T1000 (cell line): ENCODE measurements at regions not wholly inside any gene's neighbourhood (a gene's known extent, or its start where the extent isn't known, plus 50 kb on each side); places are given as distances from the start of the nearest gene placed in this dataset.

Experiments
- DNase-seq: peaks from one replicate; lab custom pipeline; 2025; ENCODE audit warnings: mixed read lengths; lab: John Stamatoyannopoulos, UW

DNA sequence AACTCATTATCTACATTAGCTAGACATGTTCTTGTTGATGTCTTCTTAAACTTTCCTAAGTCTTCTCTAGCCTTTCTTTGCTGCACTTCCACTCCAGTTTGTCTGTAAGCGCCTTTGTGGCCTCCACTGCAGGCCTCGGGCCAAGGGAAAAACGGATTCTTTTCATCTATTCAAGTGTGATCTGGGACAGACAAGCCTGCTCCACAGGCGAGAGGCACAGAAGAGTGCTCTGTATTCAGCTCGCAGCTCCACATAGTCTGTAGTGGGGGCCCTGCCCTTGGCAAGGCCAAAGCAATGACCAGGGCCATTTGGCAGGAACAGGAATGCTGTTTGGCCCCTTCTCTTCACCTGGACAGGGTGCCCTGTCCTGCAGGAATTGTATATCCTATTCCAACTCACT is 84.1 kb upstream of the BARX2 start:
- DNase-seq = no peak

- no peak for DNase-seq
Measured at GRCh38 chr11:129290966-129291365, 84.7 kb upstream of the BARX2 start.

DNA sequence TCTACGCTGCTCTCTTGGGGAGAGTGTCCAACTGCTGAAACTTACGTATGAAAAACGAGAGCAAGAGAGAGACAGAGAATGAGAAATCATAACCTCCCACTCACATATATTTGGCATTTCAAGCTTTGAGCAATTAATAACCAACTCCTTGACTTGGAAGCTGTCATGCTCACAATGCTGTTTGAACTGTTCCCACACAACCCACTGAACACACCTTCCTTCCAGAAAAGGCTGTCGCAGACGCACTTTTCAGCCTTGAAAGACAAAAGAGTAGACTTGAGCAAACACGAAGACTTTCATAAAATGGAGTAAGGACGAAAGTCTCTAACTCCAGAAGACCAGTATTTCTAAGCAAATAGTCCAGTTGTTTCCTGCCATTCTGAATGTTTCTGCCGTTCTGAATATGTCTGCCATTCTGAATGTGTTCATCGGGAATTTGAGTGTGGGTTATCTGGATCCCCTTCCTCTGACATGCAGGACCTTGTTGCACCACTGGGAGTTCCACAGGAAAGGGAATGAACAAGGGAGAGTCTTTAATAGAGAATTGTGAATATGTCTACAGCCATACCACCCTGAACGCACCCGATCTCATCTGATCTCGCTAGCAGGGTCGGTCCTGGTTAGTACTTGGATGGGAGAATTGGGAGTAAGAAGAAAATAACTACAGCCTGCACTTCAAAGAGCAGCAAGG is 86.2 kb upstream of the BARX2 start:
- DNase-seq = no peak

DNA sequence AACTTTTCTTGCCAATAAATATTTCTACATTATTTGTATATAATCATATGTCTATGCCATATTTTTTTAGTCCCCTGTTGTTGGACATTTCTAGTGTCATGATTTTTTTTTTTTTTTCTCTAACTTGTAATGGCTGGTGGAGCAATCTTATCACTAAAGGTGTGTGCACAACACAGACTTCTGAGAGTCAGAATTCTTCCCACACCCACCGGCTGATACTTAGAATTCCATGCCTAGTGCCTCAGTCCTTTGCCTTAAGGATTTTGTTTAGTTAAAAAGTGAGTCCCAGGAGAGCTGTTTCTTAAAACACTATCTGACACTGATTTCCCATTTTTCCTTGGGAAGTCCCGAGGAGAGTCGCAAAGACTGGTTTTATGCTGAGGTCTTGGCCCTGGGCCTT is 87.7 kb upstream of the BARX2 start:
- no peak for DNase-seq

DNA sequence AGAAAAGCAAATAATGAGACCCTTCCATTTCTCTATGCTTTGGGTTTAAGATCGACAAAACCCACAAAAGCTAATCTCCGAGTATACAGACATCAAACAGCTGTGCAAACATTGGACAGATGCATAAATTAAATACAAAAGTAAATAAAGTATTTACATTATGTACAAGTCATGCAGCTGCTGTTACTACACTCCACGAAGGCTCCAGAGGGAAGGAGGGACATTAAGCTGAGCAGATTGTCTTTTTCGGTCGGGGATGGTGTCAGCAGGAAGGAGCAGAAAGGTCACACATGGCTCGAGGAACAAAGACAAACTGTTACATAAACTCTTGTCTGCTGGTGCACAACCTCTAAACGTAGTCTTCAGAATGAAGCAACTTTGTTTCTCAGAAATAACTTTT is 88.8 kb upstream of the BARX2 start:
- DNase-seq = no peak

DNA sequence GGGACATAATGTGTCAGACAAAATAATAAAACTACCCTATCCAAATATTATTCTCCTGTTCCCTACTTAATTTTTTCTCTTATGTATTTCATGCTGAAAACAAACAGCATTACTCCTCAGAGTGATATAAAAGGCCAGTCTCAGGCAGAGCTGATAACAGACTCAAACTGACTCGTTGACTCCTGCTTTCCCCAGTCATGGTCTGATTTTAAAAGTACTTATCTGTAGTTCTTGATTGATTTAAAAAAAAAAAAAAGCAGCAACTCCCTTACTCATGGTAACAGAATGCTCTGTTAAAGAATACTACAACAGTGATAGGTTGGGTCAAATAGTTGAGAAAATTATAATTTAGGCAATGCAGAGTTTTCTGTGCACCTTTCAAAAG is 90.3 kb upstream of the BARX2 start:
- DNase-seq = no peak

DNA sequence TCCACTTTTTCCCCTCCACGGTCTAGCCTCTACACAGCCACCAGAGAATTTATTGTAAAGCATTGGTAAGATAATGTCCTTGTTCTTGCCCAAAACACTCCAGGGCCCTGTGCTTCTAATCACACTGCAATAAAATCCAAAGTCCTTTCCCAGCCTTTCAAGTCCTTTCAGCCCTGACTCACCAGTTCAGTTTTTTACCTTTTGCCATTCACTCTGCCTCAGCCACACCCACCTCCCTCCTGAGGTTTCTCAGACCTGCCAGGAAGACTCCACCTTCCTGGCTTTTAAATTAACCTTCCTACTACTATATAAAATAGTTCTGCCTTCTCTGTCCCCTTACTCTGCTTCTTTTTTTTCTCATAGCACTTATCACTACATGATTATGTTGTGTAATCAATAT is 91.0 kb upstream of the ARHGAP32 start:
- no peak for DNase-seq

DNA sequence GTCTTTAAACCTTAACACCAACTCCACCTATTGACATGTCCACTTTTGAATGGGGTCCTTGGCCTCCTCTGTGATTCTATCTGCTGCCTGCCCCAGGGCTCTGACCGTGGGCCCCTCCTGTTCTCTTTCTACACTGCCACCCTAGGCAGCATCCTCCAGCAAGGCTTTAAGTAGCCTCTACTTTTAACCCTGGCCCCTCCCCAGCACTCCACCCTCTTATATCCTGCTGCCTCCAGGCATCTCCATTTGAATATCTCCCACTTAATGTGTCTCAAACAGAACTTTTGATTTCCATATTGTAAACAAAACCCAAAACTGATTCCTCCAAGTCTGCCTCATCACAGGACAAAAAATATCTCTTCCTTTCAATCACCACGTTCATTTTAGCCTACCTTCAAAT is 90.5 kb upstream of the ARHGAP32 start:
- no peak for DNase-seq

- DNase-seq = no peak
Measured at GRCh38 chr11:129281471-129282415, 89.6 kb upstream of the ARHGAP32 start.

DNA sequence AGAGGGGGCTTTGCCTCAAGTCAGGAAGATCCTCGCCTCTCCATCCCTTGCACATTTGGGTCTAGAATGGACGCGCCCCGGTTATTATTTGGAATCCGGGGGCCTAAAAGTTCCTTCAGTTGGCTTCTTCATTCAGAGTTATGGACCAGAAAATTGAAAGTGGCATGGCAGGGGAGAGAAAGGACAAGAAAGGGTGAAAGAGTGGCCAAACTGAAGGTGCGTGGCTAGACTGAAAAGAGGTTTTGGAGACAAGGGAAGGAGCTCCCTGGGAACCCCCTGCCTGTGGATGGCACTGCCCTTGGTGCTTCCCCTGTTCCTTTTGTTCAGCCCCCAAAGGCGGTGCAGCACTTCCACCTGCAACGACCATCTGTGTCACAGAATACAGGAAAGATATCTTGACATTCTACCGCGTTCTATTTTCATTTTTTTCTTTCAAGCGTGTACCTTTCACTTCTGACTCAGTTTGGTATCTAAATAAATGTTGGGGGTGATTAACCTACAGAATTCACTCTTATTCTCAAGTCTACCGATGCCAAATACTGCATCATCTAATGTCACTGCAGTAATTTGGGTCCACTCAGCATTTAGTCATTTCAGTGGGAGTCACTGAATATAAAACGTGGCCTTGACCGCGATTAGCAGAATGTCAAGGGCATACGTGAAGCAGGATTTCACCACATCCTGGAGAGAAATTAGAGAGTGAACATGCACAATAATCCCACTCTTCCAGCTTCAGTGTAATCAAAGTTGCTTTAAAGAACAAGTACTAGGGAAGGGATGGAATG is 88.1 kb upstream of the ARHGAP32 start:
- no peak for DNase-seq

GRCh38 chr11:129279326-129280026 is 87.4 kb upstream of the ARHGAP32 start:
- DNase-seq = peak; percentile 26

DNA sequence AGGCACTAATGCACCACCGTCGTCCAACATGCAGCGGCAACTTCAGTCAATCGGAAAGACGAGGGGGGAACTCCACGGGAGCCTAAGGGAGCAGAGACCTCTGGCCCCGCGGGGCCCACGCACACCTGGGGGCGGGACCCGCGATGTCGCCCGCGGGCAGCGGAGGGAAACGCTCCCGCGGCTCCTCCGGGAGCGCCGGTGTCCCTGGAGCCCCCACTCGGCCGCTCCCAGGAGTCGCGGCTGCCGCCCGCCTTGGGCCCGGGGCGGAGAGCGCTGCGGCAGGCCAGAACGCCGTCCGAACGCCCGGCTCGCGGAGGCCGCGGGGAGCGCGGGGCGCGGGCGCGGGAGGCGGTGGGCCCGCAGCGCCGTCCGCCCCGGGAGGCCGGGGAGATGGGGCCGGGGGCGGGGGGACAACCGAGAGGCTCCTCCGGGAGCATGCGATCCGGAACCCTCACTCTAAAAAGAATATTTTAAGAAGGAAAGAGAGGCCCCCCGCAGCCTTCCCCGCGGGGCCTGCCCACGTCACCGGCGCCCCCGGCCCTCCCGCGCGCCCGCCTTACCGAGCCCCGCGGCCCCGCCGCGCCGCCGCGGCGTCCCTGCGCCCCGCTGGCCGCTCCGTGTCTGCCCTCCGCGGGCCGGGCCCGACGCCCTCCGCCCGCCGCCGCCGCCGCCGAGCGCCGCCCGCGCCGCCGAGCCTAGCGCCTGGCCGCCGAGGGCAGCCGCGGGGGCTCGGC is 86.6 kb upstream of the ARHGAP32 start:
- no peak for DNase-seq

GRCh38 chr11:129277198-129277843 is 85.2 kb upstream of the ARHGAP32 start:
- DNase-seq = no peak

DNA sequence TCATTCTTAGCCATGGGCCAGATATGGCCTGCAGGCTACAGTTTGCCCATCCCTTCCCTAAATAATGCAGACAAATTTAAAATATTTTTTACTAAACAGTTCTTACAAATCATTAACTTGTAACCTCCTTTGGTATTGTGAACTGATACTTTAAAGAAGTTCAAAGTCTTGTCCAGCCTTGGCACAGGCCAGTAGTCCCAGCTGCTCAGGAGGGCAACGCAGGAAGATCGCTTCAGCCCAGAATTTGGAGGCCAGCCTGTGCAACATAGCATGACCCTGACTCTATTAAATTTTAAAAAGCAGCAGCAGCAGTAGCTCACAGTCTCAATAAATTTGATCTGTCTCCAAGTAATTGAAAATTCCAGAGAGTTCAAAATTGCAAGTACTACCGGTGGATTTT is 83.7 kb upstream of the ARHGAP32 start:
- DNase-seq = no peak

DNA sequence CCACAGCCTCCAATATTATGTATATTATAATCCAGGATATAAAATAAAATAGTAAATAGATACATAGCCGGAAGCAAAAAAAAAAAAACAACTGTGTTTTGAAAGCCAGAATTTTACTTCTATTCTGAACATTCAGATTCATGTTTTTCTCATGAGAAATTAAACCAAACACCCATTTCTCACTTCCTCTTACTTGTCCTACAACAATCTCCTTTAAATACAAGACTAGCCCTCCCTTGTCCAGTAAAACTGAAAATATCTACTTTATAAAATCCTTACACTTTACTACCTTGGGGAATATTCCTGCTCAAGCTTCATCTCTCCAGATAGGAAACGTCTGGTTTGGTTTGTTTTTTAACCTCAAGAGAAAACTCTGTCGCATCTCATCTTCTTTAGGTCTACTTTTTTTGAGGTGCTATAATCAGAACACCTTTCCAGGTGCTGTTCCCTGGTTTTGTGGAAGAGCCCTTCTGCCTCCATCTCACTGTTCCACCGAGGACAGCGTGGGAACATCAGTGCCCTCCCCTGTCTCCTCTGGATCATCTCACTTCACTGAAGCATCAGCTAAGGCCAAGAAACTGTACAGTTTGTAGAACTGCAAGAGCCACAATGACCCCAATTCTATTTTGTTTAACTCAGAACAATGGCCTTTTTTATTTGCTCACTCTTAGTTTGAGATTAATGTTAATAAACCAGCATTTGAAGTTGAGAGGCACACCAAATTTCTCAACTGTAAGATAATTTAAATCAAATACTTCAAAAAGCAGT is 82.0 kb upstream of the ARHGAP32 start:
- no peak for DNase-seq

GRCh38 chr11:129273322-129273721 is 81.2 kb upstream of the ARHGAP32 start:
- DNase-seq = no peak

GRCh38 chr11:129271030-129271429 is 78.9 kb upstream of the ARHGAP32 start:
- DNase-seq = no peak

GRCh38 chr11:129270446-129270845 is 78.3 kb upstream of the ARHGAP32 start:
- no peak for DNase-seq

- no peak for DNase-seq
Measured at GRCh38 chr11:129268371-129268770, 76.2 kb upstream of the ARHGAP32 start.

DNA sequence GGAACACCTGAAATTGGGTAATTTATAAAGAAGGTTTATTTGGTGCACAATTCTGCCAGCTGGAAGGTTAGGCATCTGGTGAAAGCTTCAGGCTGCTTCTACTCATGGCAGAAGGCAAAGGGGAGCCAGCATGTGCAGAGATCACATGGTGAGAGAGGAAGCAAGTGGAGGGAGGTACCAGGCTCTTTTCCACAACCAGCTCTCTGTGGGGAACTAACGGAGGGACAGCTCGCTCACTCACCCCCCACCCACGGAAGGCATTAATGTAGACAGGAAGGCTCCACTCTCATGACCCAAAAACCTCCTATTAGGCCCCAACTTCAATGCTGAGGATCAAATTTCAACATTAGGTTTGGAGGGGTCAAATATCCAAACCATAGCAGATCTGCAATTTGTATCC is 75.6 kb upstream of the ARHGAP32 start:
- no peak for DNase-seq
